D341Med (cell line): ENCODE measurements at regions not wholly inside any gene's neighbourhood (a gene's known extent, or its start where the extent isn't known, plus 50 kb on each side); places are given as distances from the start of the nearest gene placed in this dataset.
A peak's percentile ranks its signal among the peaks of the same experiment; 100 is the strongest.

Experiments
- DNase-seq: peaks from one replicate; pipeline ENCODE4 v3.0.0; 2012; ENCODE audit warnings: low spot score

DNA sequence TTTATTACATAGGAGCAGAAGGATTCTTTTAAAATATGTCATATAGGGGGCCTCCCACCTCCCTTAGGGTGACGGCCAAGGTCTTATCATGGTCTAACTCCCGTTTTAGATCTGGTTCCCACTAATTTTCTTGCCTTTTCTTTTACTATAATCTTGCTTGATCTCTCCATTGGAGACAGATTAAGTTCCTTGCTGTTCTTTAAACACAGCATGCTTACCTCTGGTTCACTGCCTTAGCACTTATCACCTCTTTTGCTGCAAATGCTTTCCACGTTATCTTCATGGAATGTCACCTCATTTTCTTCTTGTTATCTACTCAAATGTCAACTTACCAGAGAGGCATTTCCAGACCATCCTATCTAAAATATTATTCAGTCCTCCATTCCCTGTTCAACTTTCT is 1047.6 kb downstream of the TLE4 start:
- no peak for DNase-seq

DNA sequence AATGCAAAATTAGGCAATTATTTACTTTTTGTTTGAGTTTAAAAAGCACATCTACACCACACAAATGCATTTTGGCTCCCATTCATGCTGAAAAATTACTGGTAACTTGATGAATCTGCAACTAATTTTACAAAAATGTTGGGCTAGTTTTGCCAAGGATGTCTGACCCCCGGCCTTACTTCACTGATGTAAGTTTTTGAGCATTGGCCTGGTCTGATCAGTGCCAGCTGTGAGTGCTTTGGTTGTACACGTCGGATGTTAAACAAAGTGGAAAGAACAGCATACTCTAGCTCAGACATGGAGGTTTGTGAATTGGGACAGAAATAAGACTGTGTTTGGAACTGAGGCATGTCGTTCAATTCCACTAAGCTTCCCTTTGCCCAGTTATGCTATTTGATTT is 1044.2 kb downstream of the TLE4 start:
- DNase-seq, result no peak

DNA sequence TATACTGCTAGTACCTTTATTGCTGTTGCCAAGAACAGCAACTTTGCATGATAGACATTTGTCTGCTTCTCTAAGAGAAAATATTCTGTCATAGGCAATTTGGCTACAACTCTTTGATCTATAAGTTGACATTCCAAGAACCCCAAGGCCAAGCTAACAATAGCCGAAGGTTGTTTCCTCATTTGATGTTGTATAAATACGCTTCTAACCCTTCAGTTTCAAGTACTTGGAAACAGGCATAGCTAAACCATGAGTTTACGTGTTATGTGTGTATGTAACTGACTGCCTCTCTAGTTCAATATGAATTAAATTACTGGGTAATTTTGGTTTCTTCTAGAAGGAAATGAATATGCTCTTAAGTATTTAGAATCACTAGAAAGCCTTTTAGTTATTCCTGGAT is 1034.0 kb downstream of the TLE4 start:
- DNase-seq, result no peak

DNA sequence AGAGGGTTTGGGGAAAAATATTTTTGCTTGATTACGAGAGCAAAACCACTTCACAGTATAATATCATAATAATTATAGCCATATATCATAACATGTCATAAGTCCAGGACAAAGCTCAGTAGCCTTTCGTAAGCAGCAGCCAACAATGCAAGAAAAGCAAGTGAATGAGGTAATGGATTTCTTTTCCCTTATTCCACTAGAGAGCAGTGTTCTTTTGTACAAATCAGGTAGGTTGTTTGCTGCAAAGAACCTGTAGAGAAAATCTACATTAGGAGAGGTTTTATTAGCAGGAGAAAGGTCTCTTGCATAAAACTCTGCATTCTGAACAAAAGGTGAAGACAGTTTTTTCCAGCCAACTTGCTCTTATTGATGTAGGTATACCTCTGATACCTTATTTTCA is 1033.4 kb downstream of the TLE4 start:
- DNase-seq, result peak; percentile 28

DNA sequence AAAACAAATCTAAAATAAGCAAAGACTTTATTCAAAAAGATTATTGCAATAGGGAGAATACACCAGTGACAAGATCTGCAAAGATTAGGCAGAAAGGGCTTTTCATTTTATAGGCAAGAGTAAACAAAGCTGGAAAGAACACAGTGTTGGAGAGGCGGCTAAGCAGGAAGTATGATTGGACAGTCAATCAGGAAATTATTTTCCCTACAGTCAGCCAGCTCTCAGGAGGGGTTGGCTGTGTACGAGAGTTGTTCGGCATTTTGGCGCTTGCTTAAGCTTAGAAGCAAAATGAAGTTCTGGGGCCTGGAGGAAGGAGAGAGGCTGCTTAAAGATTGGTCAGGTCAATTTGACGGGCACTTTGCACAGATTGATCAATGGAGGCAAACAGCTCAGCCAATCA is 1030.5 kb downstream of the TLE4 start:
- no peak for DNase-seq

DNA sequence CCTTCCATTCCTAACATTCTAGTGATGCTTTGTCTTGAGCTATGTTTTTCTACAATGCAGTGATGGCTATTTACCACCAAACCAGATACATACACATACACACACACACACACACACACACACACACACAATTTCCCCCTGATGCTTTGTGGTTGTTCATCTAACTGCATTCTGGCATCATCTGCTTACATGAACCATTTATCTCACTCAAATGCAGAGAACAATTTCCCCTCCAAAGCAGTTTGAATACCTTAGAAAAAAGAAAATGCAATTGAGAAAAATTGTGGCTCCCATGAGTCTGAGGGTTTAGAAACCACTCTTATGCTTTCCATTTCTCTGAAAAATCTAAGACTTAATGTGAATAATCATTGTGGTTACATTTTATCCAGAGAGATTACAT is 1024.8 kb downstream of the TLE4 start:
- no peak for DNase-seq

DNA sequence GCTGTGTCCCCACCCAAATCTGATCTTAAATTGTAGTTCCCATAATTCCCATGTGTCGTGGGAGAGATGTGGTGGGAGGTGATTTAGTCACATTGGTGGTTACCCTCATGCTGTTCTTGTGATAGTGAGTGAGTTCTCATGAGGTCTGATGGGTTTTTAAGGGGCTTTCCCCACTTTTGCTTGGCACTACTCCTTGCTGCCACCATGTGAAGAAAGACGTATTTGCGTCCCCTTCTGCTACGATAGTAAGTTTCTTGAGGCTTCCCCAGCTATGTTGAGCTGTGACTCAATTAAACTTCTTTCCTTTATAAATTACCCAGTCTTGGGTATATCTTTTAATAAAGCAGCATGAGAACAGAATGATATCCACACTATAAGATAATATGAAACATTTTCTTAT is 1023.4 kb downstream of the TLE4 start:
- no peak for DNase-seq

DNA sequence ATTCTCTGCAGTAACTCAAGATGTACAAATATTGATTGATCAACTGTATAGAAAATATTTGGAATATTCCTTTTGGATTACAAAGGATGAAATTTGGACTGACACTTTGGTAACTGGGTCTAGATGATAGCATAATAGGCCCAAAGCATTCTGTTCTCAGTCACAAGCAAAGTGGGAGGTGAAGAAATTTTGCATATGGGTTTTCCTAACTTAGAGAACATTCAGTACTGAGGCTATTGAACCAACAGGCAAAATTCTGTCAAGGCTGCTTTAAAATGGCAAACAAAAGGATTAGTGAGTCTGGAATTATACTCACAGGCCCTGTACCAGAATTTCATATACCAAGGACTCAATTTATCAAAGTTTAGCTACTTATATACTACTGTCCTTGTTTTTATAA is 1020.6 kb downstream of the TLE4 start:
- no peak for DNase-seq

DNA sequence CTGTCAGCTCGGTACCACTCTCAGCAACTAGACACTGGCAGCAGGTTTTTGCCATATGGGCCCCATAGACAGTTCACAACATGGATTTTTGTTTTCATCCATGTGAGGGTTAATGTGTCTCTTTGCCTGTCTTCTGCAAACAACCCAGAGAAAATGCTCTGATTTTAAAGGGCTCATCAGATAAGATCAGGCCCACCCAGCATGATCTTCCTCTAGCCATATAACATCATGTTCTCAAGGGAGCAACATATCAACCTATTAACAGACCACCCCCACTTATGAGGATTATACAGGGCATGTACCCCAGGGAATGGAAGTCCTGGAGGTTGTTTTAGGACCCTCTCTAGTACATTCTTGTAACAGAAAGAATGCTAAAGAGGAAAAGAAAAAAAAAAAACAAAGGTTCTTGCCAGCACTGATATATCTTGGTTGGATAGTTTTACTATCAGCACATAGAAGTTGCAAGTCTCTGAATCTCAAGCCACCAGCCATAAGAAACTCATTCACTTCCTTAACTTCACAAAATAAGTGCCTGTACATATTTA is 1015.1 kb downstream of the TLE4 start:
- DNase-seq, result no peak

DNA sequence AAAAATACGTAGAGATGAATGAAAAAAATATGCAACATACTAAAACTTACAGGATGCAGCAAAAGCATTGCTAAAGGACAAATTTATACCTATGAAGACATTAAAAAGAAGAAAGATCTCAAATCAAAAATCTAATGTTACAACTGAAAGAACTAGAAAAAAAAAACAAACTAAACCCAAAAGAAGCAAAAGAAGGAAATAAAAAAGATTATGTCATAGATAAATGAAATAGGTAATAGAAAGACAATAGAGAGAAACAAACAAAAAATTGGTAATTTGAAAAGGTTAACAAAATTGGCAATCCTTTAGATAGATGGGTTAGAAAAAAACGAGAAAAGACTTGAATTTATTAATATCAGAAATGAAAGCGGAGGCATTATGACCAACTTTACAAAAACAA is 1000.2 kb downstream of the TLE4 start:
- no peak for DNase-seq

DNA sequence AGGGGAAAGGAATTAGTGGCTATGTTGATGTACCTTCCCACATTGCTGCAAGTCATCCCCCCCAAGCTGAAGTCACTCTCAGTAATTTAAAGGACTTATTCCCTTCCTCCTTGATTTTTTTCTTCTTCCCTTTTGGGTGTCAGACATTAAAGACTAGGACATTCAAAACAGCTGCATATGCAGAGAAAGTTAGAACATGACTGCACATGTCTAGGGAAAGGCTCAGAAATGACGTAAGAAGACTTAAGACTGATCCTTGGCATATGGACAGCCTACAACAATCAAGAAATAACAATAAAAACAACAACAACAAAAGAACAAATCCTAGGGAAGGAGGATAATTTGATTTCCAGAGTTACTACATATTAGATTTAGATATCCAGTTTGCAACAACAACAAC is 997.5 kb downstream of the TLE4 start:
- no peak for DNase-seq

DNA sequence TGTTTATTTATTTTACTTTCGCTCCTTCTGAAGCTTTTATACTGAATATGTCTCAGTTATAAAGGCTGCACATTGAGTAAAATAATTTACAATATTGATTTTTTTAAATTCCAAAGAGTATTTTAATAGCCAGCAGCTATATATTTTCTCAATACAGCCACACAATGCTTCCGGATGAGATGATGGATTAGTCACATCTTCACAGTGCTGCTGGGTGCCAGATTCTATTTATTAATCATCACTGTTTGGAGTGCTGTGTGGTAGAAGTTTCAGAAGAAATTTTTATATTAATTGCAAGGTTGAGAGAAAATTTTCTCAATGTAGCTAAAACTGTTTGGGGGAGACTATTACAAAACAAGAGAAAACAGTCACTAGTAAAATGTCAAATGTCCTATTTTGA is 989.8 kb downstream of the TLE4 start:
- no peak for DNase-seq

DNA sequence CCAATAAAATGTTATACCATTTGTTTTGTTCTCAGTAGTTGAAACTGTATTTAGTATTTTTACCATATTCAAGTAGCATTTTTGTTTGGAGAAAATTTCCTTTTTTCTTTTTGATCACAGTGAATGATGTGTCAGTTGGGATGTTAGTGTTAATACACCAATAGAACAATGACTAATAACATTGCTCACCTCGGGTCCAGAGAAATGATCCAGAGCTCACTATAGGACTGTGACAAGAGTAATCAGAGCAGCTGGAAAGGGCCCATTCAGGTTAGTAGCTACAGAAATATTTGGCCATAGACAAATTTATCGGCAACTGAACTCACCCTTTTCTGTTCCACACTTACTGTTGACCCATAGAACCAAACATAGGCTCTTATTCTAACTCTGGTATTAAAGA is 989.2 kb downstream of the TLE4 start:
- no peak for DNase-seq

DNA sequence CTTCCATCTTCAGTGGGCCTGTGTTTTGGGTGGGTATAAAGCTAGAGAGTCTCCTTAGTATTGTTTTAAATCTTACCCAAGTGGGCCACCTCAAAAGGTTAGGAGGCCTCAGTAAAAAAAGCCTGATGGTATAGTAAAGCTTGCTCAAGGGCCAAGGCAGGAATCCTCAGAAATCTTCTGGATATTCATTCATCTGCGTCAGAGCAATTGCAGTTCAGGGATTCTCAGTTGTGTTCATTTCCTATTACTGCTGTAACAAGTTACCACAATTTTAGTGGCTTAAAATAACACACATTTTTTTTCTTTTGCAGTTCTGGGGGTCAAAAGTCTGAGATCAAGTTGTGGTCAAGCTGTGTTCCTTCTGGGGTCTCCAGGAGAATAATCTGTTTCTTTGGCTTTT is 985.5 kb downstream of the TLE4 start:
- no peak for DNase-seq

DNA sequence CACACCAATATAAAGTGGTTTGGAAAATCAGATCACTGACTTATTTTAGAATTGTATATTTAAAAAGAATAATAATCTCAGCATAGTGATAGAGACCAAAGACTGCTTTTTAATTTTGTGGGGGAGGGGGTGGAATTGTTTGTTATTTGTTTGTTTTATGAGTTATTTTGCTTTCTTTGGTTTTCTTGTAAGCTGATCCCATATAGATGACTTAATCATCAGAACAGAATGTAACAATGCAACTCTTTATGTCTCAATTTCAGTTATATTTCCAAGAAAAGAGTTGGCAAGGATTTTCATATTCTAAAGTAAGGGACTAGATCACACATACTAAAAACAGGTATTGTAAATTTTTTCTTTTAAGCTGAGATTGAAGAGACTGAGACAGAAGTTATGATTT is 984.9 kb downstream of the TLE4 start:
- no peak for DNase-seq

DNA sequence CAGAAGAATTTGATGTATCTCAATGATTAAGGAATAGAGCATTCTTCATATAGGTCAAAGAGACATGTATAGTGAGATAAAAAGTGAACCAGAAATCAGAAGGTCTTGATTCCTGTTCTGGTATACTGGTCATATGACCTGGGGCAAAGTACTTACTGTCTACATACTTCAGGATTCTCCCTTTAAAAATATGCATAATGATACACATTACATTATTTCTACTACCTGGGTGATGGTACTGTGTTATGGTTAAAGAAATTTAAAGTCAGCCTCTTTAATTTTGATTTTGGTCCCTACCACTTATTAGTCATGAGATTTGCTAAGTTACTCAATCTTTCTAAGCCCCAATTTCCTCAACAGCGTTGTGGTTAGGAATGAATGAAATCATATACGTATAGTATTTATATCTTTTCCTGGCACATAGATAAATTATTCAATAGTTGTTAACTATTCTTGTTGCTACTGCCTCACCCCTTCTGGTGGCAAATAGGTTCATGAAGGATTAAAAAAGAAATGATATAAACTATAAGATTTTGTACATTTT is 984.1 kb downstream of the TLE4 start:
- DNase-seq, result no peak

DNA sequence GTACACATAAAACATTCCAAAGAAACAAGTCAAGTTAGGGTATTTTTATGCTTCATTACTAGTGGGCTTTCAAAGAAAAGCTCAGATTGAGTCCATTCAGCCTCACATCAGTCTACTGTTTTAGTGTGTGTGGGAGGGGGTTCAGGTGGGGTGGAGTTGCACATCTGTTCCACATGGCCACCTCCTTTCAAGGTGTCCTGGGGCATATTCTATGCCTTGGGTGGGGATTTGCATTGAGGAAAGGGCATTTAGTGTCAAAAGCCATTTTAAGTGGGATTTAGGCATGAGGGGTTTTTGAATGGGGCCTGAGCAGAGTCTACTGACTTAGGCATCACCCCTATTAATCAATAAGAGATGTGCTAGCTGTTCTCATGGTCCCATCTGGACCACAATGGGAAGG is 983.1 kb downstream of the TLE4 start:
- DNase-seq, result no peak

DNA sequence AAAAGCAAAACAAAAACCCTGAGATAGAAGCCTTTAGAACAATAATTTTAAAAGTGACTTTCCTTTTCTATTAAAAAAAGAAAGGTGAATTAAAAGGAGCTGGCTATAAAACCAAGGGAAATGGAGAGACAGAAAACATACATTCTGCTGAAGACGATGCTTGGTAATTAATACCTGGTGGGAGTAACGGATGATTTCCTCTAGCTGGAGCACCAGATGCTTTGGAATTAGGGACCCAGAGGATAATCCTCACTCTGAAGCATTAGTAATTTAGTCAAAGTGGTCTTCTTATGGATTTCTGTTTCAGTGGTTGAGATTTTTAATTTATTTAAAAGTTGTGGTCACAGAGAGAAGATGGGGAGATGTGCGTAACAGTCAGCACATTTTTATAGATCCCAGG is 982.5 kb downstream of the TLE4 start:
- DNase-seq, result peak; percentile 56

DNA sequence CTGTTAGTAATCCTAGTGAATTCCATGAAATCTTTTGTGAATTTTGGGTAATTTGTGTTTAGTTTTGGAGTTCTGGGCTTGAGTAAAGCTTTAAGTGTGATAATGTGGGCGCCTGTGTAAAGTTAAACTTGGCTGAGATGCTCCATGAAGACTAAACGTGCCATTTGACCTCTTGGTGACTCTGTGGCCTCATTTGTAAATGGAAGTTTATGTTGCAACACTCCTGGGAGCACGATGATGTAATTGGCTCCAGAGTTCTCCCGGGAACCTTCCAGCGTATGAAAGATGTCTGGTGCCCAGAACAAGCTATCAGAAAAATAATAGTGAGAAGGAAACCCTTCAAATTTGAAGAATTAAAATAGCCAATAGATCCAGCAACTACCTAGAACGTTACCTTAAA is 981.2 kb downstream of the TLE4 start:
- DNase-seq, result no peak

DNA sequence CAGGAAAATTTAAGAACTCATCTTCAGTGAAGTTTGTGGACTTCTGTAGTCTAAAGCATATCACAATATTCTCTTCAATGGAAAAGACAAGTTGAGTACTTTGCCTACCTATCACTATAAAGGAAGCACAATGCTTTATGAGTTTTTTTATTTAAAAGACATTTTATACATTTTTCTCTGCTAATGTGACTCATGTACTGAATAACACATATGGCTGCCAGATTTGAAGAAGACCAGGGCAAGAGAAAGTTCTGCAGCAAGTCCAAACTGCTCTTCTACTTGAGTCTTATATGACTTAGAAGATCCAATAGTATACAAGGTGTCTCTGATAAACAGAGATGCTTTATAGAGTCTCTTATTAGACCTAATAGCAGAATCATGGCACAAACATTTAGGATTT is 978.4 kb downstream of the TLE4 start:
- DNase-seq, result no peak

DNA sequence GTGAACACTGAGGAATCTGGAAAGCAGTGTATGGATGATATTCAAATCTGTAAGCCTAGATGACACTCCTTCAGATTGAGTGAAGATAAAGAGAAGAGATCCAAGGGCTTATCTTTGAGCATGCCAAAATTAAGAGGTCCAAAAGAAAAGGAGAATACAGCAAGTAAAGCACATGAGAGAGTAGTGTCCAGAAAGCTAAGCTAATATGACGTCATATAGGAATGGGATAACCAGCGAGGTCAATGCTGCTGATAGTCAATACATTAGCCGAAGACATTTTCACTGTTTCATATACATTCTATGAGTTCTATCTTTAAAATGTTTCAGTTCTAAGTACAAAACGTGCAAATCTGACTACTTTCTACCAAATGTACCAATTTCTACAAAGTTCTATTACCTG is 975.8 kb downstream of the TLE4 start:
- DNase-seq, result no peak

DNA sequence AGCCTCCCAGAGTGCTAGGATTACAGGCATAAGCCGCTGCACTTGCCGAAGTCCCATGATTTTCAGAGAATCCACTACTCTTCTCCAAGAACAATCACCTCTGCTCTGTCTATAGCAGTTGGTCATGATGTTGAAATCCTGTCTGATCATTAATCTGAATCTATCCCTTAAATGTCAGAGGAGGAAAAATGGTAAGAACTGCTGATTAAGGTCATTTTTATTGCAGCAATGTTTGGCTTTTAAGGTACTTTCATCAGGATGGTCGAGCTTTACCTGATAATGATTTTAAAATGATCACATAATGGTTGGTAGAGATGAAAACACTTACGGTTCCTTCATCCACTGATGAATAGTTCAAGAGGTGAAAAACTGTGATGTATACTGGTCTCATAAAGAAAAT is 968.6 kb downstream of the TLE4 start:
- no peak for DNase-seq

DNA sequence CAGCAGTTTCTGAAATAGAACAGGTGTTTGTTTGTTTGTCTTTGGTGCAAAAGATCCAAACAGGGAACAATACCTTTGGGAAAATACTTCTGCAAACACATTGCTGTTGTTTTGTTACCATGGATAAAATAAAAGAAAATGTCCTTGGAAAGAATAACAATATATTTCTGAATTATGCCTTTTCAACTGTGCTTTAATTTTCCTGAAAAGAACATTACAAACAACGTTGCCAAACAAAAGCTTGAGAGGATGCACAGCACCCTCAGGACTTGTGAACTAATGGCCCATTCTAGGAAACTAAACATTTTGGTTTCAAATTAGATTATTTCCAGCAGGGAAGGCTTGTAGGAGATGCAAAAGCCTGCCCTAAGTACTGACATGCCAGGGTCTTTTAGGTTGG is 967.2 kb downstream of the TLE4 start:
- DNase-seq, result no peak

DNA sequence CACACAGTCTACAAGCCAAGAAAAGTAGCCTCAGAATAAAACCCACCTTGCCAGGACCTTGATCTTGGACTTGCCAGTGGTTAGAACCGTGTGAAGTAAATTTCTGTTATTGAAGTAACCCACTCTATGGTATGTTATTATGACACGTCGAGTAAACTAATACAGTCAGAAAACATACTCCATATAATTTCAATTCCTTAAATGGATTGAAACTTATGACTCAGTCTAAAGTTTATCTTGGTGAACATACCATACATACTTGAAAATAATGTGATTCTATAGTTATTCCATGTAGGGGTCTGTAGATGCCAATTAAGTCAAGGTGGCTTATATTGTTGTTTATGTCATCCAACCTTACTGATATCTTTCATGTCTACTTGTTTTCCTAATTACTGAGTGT is 950.7 kb downstream of the TLE4 start:
- no peak for DNase-seq

DNA sequence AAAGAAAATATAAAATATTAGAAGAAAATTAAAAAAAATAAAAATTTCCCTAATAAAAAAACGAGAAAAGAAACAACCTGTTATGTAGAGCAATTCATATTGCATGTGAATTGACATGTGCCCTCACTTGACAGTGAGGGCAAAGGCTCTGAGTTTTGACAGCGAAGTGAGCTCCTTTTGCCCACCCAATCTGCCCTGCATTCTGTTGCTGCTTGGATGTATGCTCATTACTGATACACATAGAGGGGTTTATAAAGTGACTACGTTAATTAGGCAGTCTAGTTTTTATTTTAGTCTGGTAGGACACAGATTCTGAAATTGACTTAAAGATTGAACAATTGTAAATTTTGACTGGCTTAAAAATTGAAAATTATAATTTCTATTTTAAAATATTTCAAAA is 949.4 kb downstream of the TLE4 start:
- DNase-seq, result no peak
